ENCODE measurements at regions not wholly inside any gene's neighbourhood (a gene's known extent, or its start where the extent isn't known, plus 50 kb on each side); places are given as distances from the start of the nearest gene placed in this dataset.

DNA sequence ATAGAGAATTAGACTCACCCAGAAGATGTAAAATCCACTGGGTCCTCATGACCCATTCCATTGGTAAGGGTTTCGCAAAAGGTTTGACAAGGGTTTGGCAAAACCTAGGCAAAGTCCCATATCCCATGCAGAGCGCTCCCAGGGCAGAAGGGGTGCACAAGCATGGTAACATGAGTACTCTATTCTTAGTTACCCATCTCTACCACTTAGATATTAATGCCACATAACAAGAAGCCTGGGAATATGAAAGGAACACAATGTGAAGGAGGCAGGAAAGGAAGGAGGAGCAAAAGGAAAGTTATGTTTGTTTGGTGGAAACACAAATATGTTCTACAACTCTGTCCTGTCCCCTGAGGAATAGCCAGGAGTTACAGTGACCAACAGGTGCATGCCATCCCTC lies 163.1 kb downstream of the FAXC start:
- TF ChIP-seq, protein P1, sequence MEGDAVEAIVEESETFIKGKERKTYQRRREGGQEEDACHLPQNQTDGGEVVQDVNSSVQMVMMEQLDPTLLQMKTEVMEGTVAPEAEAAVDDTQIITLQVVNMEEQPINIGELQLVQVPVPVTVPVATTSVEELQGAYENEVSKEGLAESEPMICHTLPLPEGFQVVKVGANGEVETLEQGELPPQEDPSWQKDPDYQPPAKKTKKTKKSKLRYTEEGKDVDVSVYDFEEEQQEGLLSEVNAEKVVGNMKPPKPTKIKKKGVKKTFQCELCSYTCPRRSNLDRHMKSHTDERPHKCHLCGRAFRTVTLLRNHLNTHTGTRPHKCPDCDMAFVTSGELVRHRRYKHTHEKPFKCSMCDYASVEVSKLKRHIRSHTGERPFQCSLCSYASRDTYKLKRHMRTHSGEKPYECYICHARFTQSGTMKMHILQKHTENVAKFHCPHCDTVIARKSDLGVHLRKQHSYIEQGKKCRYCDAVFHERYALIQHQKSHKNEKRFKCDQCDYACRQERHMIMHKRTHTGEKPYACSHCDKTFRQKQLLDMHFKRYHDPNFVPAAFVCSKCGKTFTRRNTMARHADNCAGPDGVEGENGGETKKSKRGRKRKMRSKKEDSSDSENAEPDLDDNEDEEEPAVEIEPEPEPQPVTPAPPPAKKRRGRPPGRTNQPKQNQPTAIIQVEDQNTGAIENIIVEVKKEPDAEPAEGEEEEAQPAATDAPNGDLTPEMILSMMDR (IDR thresholded peaks at IDR 0.05) = no peak
- Histone ChIP-seq H3K4me3 (no peak overlapping the region), H3K27ac (no peak overlapping the region)
- DNase-seq (ENCODE audit: low spot score) = no peak

DNA sequence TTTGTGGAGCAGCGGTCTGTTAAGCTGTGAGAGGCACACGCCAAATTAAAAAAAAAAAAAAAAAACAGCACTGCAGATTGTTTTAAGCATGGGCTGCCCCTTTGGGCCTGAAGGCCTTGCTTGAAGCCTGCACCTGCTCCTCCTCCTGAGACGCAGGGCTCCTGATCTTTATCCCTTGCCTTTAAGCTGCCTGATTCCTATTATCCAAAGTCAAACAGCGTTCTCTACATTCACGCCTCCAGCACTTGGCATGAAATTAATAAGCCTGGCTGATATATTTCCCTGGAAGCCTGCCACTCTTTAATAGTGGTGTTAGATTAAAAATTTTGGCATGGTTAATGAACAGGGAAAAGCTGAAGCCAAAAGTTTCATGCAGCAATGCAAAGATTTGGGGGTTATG lies 163.9 kb downstream of the FAXC start:
- no peak for DNase-seq (ENCODE audit: low spot score)
- Histone ChIP-seq H3K27ac (no peak overlapping the region), H3K4me3 (no peak overlapping the region)
- TF ChIP-seq, protein P1 (IDR thresholded peaks at IDR 0.05) = no peak

DNA sequence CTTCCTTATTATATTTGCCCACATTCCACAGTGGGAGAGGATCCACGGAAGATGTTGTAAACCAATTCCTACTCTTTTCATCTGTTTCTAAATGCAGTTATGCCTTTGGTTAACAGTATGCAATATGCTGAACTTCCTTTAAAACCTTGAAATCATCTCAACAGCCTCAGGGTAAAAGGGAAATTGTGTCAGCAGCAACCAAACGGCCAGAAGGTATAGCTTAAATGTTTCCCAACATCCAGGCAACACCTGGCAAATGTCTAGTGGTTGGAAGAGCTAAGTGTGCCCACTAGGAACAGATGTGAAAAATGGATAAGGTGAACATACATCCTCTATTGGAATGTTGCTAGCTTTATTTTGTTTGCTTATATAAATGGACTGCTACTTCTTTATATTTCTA lies 164.8 kb downstream of the FAXC start:
- DNase-seq (ENCODE audit: low spot score) = no peak
- Histone ChIP-seq H3K27ac (no peak overlapping the region), H3K4me3 (no peak overlapping the region)
- TF ChIP-seq, protein P1 (IDR thresholded peaks at IDR 0.05) = no peak

DNA sequence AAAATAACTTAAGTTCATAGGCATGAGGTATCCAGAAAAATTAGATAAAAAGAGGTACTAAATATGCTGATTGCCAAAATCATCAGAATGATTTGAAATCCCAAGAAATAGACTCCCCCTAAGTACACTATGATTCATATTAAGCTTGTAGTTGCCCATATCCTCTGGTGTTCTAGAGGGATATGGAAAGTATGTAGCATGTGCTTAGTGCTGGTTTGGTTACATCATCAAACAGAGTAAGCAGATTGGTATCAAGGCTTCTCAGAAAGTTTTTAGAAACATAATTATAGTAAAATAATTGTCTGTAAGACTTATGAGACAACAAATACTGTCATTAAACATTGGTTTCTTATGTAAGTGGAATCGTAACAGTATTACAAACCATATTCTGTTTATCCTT lies 166.4 kb downstream of the FAXC start:
- H3K27ac ChIP-seq = no peak overlapping the region
- DNase-seq (ENCODE audit: low spot score) = no peak
- TF ChIP-seq, protein P1 (IDR thresholded peaks at IDR 0.05) = no peak
- H3K4me3 ChIP-seq = no peak overlapping the region

DNA sequence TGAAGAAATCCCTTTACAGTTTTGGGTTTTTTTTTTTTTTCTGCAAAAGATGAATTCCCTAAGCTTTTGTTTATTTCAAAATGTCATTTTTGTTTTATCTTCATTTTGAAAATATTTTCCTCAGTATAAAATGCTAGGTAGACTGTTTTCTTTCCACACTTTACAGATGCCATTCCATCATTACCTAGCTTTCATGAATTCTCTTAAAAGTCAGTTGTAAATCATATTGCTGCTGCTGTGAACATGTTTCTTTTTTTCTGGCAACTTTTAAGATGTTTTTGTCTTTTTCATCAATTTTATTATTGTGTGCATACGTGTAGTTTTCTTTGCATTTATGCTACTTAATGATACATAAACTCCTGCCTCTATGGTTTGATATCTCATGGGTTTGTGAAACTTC lies 168.3 kb downstream of the FAXC start:
- Histone ChIP-seq H3K27ac (no peak overlapping the region), H3K4me3 (no peak overlapping the region)
- DNase-seq (ENCODE audit: low spot score) = no peak
- TF ChIP-seq, protein P1 (IDR thresholded peaks at IDR 0.05) = no peak

DNA sequence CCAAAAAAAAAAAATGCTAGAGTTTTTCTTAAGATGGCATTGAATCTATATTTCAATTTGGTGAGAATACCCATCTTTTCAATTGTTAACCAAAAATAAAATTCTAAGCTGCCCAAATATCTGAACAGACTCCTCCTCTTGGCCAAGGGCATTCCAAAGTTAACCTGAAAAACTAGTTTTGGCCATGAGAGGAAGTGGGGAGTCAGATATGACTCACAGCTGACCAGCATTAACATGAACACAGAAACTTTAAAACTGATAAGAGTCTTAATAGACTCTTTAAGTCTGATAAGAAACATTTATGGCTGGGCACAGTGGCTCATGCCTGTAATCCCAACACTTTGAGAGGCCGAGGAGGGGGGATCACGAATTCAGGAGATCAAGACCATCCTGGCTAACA lies 171.3 kb downstream of the FAXC start:
- TF ChIP-seq, protein P1 (IDR thresholded peaks at IDR 0.05) = no peak
- Histone ChIP-seq H3K4me3 (no peak overlapping the region), H3K27ac (no peak overlapping the region)
- no peak for DNase-seq (ENCODE audit: low spot score)

DNA sequence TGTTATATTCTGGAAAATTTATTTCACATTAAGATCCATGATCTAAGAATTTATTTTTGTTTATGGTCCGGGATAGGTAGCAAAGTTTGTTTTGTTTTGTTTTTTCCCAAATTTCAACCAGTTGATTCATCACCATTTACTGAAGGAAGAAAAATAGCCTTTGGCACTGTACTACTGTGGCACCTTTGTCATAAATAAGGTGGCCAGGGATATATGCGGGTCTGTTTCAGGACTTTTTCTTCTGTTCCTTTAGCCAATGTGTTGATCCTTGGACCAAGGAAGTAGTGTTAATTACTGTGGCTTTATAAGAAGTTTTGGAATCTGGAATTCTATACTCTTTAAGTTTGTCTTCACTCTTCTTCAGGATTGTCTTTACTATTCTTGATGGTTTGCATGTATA lies 171.7 kb downstream of the FAXC start:
- H3K27ac ChIP-seq = no peak overlapping the region
- no peak overlapping the region for H3K4me3 ChIP-seq
- DNase-seq (ENCODE audit: low spot score) = no peak
- TF ChIP-seq, protein P1 (IDR thresholded peaks at IDR 0.05) = no peak
